8988T (cell line): ENCODE measurements at regions not wholly inside any gene's neighbourhood (a gene's known extent, or its start where the extent isn't known, plus 50 kb on each side); places are given as distances from the start of the nearest gene placed in this dataset.

Source experiments
- DNase-seq: peaks from one replicate; pipeline ENCODE4 v3.0.0; 2011

DNA sequence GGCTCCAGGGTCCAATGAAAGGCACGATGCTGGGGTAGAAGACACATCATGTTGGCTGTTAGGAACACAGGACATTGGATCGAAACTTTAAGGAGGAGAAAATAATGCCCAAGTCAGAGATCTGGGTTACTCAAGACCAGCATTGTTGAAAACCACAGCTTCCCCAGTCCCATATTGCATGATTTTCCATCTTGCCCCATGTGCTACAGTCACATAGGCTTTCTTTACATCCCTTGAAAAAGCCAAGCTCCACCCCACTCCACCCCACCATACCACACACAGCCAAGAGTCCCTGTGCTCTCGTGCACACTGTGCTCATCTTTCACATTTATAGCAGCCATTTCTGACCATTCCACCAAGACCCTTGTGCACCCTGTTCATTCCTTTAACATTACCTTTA is 636.2 kb downstream of the DIAPH3 start:
- DNase-seq = no peak

DNA sequence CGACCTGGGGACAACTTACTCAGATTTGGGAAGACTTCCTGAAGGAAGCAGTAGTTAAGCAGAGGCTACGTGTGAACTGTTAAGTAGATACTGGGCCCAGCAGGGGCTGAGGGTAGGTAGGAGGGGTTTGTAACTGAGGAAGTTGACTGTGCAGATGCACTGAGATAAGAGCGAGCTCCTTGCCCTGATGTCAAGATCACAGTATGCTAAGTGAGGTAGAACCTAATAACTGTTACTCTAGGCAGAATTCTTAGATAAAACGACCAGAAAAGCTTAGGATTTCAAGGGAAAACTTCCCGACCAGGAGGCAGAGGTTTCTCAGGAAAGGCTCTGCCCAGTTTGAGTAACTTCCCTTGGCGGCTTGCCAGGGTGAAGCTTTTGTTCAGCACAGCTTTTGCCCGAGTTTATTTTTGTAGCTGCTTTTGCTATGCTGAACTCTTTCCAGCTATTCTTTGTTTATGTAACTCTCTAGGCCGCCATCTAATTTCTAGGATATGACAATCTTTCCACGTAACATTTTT is 632.1 kb downstream of the DIAPH3 start:
- DNase-seq = no peak

DNA sequence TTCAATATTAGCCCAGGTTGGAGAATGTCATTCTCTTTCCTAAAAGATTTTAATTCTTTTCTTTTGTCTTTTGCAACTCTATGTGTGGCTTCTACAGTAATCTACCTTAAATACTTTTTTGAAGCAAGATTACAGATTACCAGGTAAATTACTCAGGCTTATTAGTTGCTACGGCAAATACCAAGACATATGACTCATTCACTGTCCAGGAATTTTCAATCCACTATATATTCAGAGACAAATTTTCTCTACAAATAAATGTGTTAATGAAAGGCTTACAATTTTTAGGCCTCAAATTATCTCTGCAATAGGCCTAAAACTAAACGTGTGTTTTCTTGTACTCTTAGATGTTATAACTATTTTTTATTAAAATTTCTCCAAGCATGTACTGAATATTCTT is 631.3 kb downstream of the DIAPH3 start:
- DNase-seq = no peak

DNA sequence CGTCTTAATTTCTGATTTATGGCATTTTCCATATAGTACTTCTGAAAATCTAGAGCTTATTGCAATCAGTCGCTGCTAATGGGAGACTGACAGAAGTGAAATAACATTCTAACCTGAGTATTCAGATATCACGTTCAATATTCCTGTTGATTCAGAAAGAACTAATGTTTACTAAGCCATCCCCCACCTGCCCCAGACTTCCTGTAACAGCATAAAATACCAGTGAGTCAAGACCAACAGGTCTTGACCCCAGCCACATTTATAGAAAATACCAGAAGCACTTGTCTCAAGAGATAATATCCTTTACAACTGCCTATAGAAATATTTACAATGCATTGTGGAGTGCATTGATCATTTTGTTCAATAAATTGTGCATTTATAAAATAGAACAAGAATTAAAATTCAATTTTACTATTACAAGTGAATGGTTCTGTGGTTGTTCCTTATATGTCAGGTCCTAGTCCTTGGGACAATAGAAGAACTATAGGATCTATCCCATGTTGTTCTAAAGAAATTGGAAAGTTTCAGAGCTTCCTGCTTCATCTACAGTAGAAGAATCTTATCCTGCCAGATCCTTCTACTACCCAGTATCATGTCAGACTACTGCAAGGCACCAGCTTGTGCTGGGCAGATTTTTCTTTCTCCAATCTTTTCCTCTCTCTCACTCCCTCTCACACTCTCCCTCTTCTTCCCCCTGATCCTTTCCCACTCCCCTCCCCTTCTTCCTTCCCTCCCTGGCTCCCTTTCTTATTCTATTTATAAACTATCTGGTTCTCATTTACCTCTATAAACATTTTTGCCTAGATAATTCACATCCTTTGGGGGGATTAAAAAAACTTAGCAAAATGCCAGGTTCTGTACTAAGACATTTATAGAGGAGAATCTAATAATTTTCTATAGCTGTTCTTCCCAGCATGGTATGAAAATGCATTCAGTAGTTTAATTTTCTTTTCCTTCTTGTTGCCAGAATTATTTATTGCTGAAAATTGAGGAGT is 629.9 kb downstream of the DIAPH3 start:
- DNase-seq = no peak

GRCh38 chr13:59534806-59535205 is 628.9 kb downstream of the DIAPH3 start:
- DNase-seq = no peak

DNA sequence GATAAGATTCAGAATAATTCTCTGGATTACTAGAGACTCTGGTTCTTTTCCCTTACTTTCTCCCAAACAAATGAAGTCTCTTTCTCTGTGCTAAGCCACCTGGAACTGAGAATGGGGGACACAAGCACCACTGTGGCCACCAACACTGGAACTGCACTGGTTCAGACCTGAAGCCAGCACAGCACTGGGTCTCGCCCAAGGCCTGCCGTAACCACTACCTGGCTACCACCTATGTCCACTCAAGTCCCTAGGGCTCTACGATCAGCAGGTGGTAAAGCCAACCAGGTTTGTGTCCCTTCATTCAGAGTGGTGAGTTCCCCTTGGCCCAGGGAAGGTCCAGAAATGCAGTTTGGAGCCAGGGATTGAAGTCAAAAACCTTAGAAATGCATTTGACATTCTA is 626.2 kb downstream of the DIAPH3 start:
- DNase-seq = no peak

- no peak for DNase-seq
These were observed 625.2 kb downstream of the DIAPH3 start for GRCh38 chr13:59538512-59538911.

- no peak for DNase-seq
These were observed 621.4 kb downstream of the DIAPH3 start for GRCh38 chr13:59542303-59542702.

DNA sequence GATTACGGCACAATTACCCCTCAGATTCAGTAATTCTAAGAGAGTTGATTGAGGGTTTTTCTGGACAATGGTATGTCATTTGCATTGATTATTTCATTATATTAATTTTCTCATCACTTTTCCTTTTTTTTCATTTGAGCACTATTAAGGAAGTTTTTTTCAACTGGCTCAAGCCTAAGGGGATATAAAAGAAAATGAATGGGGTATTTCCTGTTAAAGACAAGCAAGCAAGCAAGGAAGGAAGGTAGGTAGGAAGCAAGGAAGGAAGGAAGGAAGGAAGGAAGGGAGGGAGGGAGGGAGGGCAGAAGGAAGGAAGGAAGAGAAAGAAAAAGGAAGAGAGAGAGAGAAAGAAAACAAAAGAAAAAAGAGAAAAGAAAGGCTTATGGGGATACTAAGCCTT is 620.3 kb downstream of the DIAPH3 start:
- no peak for DNase-seq

DNA sequence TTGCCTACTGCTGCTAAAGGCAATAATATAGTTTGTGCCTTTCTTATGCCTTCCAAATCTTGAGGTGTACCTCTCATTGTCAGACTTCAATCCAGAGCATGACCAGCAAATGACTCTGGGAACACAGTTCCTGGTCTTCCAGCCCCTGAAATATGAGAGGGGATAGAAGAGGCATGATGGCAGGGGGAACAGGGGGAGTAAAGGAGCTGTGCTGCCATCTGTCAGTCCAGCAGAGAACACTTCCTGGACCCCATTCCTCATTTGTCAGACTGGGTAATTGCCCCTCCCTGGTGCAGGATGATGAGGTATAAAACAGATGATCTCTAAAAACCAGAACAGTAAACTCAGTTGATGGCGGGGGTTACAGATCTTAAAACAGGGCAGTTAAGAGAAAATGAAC is 618.7 kb downstream of the DIAPH3 start:
- DNase-seq = no peak

DNA sequence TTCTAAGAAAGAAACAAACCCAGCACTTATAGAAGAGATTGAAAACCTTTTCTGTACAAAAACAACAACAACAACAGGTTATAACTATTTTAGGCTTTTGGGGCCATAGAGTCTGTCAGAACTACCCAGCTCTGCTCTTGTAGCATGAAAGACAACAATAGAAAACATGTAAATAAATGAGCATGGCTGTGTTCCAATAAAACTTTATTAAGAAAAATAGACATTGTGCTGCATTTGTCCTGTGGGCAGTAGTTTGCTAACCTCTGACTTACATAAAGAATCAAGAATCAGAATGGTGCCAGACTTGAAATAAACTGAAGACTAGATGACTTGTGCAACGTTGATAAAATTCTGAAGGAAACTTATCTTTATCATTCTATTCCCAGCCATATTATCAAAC is 617.5 kb downstream of the DIAPH3 start:
- no peak for DNase-seq

- DNase-seq = no peak
These were observed 615.8 kb downstream of the DIAPH3 start for GRCh38 chr13:59547950-59548349.

GRCh38 chr13:59562924-59563323 is 600.8 kb downstream of the DIAPH3 start:
- DNase-seq = no peak

DNA sequence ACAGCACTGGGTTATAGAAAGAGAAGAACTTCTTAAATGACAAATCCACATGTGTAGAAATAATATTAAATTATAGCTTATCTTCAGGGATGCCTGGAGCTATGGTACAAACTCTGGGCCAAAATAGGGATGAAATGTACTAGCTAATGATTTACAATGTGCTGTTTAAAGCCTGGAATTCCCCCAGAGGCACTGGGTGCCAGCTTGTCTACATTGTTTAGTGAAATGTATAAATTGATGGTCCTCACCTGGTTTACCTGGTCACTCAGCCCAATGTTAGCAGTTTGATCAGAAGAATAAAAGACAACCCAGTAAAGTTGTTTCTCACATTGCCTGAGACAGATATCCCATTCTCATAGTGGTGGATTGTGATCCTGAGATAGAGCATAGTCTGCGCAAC is 597.2 kb downstream of the DIAPH3 start:
- DNase-seq = no peak

- no peak for DNase-seq
These were observed 595.4 kb downstream of the DIAPH3 start for GRCh38 chr13:59568306-59568705.

DNA sequence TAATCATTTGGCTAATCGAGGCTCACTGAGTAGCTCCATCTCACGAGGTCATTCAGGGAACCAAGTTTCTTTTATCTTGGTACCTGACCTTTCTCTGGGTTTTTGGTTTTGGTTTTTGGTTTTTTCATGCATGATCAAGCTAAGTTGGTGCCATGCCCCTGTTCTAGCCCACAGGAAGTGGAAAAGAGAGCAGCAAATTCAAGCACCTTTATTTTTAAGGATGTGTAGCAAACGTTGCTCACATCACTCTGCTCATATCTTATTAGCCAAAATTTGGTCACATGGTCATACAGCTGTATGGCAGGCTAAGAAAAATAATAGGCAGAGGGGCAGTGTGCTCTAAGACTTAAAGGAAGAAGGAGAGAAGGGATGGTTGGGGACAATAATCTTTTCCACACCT is 593.5 kb downstream of the DIAPH3 start:
- DNase-seq = no peak

GRCh38 chr13:59584101-59584500 is 579.6 kb downstream of the DIAPH3 start:
- no peak for DNase-seq

- DNase-seq = no peak
These were observed 578.7 kb downstream of the DIAPH3 start for GRCh38 chr13:59584761-59585670.

DNA sequence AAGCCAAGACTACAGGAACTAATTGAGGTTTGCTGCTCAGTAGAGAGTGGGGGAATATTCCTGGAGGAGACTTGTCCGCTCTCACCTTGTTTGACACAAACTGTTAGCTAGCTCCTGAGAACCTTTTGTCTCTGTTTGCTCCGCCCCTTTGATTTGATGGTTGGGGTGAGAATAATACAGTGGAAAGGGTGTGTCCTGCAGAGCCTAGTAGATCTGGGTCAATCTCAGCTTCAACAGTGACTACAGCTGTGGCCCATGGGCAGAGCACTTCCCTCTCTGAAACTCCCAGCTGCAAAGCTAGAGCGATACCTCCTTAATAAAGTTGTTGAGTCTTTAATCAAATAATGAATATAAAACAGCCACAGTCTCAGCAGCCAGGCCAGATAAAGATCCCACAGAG is 576.7 kb downstream of the DIAPH3 start:
- no peak for DNase-seq

- DNase-seq = no peak
These were observed 575.6 kb downstream of the DIAPH3 start for GRCh38 chr13:59587971-59588716.

GRCh38 chr13:59588717-59589067 is 575.0 kb downstream of the DIAPH3 start:
- DNase-seq = no peak

- no peak for DNase-seq
These were observed 561.7 kb downstream of the DIAPH3 start for GRCh38 chr13:59601993-59602392.

DNA sequence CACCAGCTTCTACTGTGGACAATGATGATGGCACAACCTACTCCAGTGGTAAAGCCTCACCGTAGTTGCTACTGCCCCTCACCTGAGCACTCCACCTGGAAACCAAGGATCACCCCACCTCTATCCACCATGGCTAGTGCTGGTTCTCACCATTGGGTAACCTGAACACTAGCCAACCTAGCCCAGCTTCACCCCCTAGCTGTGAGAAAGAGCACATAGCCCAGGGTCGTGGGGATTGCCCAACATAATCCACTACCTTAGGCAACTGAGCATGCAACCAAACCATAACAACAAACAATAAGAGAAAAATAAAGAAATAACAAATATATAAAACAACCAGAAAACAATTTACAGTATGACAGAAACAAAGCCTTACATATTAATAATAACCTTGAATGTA is 560.1 kb downstream of the DIAPH3 start:
- DNase-seq = no peak
